SIG-M5 treated with dmso at 0.1 percent for 504 hours (cell line): ENCODE measurements at regions not wholly inside any gene's neighbourhood (a gene's known extent, or its start where the extent isn't known, plus 50 kb on each side); places are given as distances from the start of the nearest gene placed in this dataset.

Experiments used
- DNase-seq: peaks from one replicate; lab custom pipeline; 2025; ENCODE audit not compliant: unreplicated experiment; lab: John Stamatoyannopoulos, UW

DNA sequence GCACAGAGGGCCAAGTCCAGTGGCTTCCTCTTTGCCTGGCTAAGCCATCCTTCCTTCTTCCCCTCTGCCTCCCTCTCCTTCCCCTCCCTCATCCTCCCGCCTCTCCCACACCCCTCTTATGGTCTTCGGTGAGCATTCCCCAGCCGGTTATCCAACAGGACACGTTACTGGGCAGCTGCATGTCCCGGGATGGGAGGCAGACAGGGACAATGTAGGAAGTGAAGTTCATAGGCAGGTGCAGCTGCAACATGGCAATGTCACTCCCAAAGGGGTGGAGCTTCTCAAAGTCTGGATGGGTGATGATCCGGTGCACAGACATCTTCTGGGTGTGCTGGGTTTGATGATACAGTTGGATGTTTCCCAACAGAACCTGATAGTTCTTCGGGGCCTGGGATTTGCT, 71.4 kb upstream of the SPTLC1 start:
- no peak for DNase-seq

DNA sequence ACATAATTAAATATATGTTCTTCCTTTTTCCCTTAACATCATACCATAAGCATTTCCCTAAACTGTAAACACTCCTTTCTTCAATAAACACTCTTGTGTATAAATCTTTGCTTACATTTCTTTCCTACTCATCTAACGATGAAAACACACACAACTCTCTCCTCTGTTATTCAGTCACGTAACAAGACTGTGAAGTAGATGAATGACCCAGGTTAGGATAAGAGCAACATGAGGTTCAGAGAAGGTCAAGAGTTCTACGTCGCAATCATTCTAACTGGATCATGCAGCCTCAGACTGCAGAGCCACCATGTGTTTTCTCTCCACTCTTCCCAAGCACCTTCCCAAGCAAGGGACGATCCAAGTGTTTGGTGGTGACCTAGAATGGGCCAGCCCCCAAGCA, 70.5 kb upstream of the SPTLC1 start:
- DNase-seq = no peak

DNA sequence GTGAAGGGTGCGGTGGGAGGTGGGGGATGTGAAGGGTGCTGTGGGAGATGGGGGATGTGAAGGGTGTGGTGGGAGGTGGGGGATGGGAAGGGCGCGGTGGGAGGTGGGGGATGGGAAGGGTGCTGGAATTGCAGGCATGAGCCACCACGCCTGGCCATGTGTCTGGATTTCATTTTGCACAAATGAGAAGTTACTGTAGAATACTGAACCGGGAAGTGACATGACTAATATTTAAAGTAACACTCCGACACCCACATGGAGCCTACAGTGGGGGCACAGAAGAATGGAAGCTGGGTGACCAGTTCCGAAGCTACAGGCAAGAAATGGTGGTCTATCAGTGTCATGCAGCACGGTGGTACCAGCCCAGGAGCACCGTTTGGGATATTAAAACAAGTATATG, 69.9 kb upstream of the SPTLC1 start:
- no peak for DNase-seq

DNA sequence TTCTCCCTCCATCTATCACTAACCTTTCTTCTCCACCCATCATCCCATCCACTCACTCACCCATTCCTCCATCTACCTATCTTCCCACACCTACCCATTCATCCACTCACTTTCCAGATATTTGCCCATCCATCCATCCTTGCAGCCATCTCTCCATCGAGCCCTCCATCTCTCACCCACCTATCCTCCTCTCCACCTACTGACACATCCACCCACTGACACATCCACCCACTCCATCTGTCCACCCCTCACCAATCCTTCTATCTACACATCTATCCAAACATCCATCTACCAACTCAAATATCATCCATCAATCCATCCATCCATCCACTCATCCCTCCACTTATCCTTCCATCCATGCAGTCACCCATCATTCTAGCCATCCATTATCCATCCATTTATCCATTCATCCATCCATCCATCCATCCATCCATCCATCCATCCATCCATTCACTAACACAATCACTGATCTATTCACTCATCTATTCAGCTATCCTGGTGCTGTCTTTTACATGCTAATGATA, 68.9 kb upstream of the SPTLC1 start:
- DNase-seq = no peak

DNA sequence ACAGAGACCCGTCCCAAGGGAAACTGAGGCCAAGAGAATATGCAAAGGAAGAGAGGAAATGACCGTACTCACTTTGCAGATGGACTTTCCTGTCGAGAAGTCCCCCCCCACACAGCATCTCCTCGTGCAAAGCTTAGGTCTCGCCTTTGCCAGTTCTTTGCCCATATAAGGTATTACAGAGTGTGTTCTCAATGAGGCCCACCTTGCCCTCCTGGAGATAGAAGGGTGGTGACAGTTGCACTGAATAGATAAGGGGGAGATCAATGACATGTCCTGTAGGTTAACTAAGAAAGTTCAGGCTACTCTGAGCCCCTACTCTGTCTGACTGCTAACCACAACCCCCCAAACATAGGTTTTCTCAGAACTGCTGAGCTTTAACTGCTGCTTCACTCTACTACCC, 68.2 kb upstream of the SPTLC1 start:
- DNase-seq = no peak

DNA sequence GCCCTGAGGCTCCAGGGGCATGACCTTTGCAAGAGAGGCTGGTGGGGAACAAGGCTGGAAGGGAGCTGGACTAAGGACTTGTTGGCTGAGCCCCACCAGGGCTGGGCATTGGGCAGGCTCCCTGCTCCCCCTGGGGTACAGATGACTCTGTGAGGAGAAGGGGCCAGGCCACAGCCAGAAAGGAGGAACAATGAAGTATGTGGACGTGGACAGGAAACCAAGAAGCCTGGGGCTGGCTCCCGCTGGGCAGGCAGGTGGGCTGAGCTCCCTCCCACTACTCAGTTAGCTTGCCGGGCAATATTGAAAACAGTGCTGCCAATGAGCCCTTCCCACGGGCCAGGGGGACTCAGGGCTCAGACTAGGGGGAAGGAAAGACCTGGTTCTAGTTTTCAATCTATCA, 66.1 kb upstream of the SPTLC1 start:
- DNase-seq = no peak

DNA sequence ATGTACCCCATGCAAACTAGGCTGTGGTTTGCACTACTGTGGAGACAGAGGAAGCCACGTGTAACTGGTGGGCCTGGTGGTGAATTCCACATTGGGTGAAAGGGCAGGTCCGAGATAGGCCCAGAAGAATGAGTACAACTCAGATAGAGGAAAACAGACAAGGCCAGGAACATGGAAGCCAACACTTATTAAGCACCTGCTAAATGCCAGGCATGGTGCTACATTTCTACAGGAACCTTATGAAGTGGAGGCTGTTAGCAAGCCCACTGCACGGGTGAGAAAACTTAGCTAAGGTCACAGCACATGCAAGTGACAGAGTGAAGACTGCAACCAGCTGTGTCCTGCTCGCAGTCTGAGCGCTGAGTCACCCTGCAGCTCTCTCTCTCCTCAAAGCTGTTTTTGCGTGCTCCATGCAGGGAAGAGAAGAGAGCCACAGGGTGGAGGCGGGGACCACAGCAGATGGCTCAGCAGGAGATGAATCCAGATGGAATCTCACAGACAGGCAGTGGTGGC, 65.5 kb upstream of the SPTLC1 start:
- DNase-seq = peak; percentile 9

DNA sequence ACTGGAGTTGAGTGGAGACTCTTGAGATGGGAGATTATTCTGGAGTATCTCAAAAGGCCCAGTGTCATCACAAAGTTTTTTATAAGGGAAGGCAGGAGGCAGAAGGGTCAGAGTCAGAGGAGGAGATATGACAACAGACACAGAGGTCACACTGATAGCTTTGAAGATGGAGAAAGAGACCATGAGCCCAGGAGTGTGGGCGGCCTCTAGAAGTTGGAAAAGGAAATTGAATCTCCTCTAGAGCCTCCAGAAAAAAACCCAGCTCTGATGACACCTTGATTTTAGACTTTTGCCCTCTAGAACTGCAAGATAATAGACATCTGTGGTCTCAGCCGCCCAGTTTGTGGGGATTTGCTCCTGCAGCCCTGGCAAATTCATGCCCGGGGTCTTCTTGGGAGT, 64.8 kb upstream of the SPTLC1 start:
- DNase-seq = no peak

DNA sequence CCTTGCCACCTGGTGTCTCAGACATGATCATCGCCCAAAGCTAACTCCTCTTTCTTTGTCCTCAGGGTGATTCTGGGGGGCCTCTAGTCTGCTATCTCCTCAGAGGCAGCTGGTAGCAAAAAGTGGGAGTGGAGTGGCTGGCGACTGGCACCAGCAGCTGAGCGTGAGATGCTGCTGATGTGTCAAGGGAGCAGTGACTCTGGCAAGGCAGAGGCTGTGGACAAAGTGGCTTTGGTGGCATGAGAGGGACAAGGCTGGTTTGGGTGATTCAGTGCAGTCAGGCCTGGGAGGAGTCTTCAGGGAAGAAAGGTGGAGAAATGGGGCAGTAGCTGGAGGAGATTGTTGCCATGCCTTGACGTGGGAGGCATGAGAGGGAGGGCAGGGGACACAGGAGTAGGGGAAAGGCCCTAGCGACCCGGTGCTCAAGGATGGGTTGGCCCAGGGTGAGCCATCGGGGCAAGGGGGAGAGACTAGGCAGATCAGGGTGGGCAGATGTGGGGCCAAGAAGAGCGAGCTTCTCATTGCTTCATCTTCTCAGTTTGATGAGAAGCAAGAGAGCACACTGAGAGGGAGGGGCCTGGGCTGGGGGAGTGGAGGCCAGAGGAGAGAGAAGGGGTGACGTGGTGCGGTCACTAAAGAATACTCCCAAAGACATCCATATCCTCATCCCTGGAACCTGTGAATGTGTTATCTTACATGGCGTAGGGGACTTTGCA, 64.2 kb upstream of the SPTLC1 start:
- no peak for DNase-seq

DNA sequence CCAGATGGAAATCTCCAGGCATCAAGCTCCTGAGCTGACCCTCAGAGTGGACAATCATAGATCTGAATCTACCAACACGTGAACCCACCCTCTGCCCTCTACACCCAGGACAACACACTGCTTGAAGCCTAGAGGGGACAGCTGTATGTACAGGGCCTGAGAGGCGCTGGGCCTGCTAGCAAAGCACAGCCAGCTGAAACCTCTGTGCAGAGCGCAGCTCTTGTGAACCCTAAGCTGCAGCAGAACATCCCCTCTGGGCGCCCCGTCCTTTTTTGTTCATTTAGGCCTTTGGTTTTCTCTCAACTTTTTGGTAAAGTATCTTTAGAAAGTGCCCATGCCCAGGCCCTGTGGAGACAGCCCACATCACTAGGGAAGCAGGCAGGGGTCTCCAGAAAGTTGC, 62.4 kb upstream of the SPTLC1 start:
- DNase-seq = no peak

DNA sequence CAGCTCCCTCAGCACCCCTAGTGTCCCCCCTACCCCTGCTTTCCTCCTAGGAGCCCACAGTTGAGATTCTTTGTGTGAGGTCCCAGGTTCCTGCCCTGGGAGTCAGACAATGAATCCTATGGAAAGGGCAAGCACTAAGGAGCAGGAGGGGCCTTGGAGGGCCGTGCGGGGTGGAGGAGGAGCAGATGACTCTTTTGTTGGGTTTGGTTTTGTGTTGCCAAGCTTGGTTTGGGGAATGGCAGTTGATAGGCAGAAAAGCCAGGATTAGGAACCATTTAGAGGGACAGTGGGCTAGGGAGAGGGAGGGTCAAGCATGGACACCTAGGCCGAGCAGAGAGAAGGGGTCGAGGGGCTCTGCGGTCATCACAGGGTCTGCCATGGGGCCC, 61.6 kb upstream of the SPTLC1 start:
- DNase-seq = no peak

DNA sequence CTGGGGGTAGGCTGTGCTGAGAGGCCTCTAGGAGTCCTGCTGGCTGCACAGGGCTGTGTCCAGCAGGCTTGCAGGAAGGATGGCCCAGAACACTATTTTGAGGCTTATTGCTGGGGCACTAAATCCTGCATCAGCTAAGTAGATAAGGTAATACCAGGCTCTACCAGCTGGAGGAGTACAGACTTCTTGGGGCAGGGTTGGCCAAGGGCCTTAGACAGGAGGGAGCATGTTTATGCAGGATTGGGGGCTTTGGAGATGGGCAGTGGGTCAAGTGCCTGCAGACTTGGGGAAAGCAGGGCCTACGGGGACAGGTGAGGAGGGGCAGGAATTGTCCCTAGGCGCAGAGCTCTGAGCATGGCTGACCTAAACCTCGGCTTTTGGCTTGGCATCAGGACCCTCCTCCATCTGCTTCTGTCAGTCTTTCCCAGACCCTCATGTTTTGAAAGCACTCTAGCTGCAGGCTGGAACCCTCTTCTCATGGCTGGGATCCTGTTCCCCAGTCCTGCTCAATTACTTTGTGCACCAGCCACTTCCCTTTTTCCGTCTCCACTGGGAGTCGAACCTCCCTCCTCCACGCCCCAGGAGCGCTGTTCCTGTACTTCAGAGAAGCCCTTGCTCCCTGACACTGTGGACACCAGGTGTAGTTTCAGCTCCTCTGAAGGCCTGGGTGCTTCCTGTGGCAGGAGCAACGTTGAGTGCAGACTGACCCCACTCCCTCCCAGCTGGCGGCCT, 61.0 kb upstream of the SPTLC1 start:
- peak; percentile 37 for DNase-seq

DNA sequence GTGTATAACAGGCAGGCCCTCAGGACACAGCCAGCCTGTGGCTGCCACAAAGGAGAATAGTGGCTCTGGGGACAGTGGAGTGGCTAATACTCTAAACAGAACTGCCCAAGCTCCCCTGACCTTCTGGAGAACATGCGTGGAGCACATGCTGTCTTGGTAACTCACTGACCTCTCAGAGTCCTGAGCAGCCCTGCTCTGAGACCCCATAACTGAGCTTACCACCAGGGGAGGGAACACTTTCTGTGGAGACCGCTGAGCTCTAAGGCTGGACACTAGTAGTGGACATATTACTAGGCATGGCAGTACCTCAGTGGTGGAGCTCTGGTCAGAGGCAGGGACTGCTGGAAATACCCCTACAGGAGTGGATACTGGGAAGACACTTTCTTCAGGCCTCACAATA, 60.2 kb upstream of the SPTLC1 start:
- DNase-seq = no peak

DNA sequence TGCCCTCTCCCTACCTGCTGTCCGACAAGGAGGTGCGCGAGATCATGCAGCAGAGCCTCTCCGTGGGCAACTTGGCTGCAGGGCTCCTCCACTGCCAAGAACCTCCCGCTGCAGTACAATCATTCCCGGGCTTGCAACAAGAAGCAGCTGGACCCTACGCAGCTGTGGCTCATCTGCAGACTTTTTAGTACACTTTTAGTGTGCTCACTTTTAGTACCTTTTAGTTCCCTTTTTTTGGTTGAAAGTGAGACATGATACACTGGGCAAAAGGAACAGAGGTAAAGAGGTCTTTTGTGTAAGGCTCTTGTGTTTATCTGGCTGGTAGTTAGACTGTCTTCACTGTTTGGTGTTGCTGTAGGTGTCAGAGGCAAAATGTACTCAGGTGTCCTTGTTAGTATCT, 58.1 kb upstream of the SPTLC1 start:
- DNase-seq = no peak

DNA sequence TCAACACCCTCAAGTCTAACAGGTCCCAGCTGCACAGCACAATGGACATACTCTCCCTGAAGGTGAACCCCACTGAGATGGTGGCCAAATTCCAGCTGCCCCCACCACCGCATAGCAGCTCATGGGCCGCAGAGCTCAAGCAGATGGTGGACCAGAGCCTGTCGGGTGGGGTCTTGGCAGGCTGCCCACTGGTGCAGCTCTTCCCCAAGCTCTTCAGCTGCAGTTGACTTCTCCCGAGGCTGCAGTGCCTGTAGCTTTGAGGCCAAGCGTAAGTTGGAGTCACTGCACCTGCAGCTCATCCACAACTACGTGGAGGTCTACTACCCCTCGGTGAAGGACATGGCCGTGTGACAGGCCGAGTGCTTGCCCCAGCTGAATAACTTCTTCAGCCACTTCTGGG, 56.6 kb upstream of the SPTLC1 start:
- DNase-seq = no peak

DNA sequence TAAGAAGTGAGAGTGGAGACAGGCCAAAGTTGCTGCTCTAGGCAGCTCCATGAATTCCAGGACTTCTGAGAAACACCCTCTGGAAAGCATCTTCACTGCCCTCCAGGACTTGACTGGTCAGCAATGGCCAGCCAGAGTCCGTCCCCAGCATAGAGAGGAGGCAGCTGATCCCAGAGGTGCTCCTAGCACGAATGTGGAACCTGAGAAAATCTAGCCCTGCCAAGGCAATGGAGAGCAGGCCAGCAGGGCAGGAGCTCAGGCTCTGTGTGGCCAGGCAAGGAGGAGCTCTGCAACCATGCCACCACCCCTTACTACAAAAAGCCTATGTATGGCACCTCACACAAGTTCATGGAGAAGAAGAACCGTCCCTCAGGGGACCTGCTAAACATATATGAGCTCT, 56.1 kb upstream of the SPTLC1 start:
- DNase-seq = no peak

DNA sequence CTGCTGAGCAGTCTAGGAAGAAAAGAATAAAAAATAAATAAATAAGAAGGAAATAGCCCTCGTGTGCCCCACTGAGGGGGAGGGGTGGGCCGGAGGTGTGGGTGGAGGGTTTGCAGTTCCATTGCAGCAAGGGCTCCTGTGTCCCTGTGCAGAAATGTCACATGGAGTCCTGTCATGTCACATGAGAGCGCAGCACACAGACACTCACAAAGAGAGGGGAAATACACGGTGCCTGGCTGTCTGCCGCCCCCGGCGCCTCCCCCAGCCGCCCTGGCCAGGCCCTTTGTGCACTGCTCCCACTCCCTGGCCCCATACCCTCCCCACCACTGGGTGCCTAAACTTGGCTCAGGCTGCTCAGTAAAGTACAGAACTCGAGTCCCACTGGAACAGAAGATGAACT, 55.6 kb upstream of the SPTLC1 start:
- DNase-seq = no peak

DNA sequence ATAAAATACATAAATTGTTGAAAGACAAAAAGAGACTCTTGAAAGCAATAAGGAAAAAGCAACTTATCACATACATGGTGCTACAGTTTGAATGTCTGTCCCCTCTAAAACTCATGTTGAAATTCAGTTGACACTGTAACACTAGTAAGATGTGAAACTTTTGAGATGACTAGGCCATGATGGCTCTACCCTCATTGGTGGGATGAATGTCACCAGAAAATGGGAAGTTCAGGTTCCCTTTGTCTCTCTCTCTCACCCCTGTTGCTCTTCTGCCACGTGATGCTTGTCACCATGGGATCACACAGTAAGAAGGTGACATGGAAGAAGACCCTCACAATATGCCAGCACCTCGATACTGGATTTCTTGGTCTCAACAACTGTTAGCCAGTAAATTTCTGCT, 50.3 kb upstream of the SPTLC1 start:
- DNase-seq = peak; percentile 80
